Neural cell (in vitro differentiated cells): ENCODE measurements at regions not wholly inside any gene's neighbourhood (a gene's known extent, or its start where the extent isn't known, plus 50 kb on each side); places are given as distances from the start of the nearest gene placed in this dataset.

Experiments used
- POLR2AphosphoS5 ChIP-seq: IDR thresholded peaks from 2 replicates; pipeline ENCODE4 v1.6.1; 2012
- RAD21 ChIP-seq: fragments of 450-650 bp; conservative IDR thresholded peaks from 2 replicates; pipeline ENCODE4 v1.6.1; 2014; ENCODE audit warnings: antibody characterized with exemption, mild to moderate bottlenecking, moderate library complexity
- TF ChIP-seq, protein P1 (sequence below): fragments of 450-650 bp; IDR thresholded peaks from 2 replicates; pipeline ENCODE4 v1.5.1; 2014; ENCODE audit warnings: antibody characterized with exemption, mild to moderate bottlenecking, moderate library complexity; ENCODE audit not compliant: poor library complexity, severe bottlenecking

DNA sequence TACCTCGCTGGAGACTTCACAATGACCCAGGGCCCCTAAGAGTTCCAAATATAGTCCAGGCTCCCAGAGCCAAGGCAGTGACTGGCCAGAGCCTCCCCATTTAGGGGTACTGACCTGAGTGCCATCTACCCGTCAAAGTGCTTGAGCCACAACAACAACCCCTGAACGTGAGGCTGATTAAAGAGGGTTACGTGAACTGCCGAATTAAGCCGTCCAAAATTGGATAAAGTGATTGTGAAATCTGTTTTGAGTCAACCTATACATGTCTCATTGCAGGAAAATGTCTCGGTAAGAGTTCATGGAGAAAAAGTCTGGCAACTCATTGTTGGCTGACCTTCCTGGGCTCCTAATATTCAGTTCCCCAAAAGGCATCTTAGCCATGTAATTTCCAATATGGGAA, 116.3 kb downstream of the TTC32 start:
- no peak for TF ChIP-seq RAD21
- TF ChIP-seq POLR2AphosphoS5: no peak
- TF ChIP-seq, protein P1, sequence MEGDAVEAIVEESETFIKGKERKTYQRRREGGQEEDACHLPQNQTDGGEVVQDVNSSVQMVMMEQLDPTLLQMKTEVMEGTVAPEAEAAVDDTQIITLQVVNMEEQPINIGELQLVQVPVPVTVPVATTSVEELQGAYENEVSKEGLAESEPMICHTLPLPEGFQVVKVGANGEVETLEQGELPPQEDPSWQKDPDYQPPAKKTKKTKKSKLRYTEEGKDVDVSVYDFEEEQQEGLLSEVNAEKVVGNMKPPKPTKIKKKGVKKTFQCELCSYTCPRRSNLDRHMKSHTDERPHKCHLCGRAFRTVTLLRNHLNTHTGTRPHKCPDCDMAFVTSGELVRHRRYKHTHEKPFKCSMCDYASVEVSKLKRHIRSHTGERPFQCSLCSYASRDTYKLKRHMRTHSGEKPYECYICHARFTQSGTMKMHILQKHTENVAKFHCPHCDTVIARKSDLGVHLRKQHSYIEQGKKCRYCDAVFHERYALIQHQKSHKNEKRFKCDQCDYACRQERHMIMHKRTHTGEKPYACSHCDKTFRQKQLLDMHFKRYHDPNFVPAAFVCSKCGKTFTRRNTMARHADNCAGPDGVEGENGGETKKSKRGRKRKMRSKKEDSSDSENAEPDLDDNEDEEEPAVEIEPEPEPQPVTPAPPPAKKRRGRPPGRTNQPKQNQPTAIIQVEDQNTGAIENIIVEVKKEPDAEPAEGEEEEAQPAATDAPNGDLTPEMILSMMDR: no peak
